Gastrocnemius medialis (tissue), 4 donors: ENCODE measurements at regions not wholly inside any gene's neighbourhood (a gene's known extent, or its start where the extent isn't known, plus 50 kb on each side); places are given as distances from the start of the nearest gene placed in this dataset.

Experiments used
- CTCF ChIP-seq, 5 experiments: fragments of 450-650 bp in 3 of 5; fragments of 200-600 bp in 2 of 5; sonication (generic) in 2 of 5; IDR thresholded peaks in 4 of 5; conservative IDR thresholded peaks in 1 of 5; 1 replicate in 4 of 5; 2 replicates in 1 of 5; pipeline ENCODE4 v1.5.1; 2016 to 2019; ENCODE audit warnings: antibody characterized with exemption in 5 of 5, mild to moderate bottlenecking in 3 of 5, moderate library complexity in 3 of 5
- POLR2A ChIP-seq, 2 donors: fragments of 450-650 bp; IDR thresholded peaks; one replicate each; pipeline ENCODE4 v1.6.1; 2017; ENCODE audit warnings: antibody characterized with exemption in 2 of 2, mild to moderate bottlenecking in 2 of 2, moderate library complexity in 2 of 2

- TF ChIP-seq CTCF (IDR thresholded peaks at IDR 0.05 in 4 of 5, conservative IDR thresholded peaks at IDR 0.05 in 1 of 5), result no peak
- no peak for TF ChIP-seq POLR2A (IDR thresholded peaks at IDR 0.05)
Observed at GRCh38 chr22:34113381-34113780, 193.1 kb upstream of the LARGE1 start.
